ENCODE measurements at regions not wholly inside any gene's neighbourhood (a gene's known extent, or its start where the extent isn't known, plus 50 kb on each side); places are given as distances from the start of the nearest gene placed in this dataset.

DNA sequence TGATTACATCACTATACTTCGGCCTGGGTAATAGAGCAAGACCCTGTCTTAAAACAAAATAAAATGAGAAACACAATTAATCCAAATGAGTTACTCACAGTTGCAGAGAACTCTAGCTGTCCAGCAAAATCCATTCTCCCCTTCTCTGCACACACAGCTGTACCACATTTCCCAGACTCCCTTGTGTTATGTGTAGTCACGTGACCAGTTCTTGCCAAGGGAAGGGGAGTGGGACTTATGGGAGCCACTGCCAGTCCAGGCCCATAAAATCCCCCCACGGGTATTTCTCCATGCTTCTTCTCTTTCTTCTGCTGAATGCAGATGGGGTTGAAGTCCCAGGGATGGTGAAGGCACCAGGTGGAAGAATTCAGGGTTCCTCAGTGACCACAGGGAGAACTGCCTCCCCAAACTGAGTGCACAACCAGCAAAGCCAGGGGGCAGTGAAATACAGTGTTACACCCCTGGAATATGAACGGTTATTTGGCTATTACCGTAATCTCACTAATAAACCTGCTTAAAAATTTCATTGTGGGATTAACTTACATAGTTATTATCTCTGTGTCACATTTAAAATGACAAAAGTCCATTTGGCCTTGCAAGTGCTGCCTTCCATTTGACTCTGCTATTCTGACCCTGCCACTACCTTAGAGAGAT is 85.6 kb upstream of the FMN2 start:
- DNase-seq = no peak

DNA sequence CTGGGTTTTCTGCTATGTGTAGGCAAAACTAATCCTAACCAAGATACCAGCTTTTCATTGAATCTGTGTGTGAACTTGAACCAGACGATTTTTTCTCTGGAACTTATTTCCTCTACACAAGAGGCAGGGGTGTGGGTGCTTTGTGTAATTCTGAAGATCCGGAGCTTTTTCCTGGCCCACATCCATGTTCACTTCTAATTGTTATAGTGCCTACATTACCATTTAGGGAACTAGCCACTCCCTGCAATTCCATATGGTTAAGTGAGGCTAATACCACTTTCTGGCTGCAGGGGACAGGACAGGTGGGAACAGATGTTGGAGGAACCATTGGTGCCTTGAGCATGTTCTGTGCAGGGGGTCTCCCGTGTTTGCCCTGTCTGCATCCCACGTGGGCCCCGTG is 83.4 kb upstream of the FMN2 start:
- DNase-seq = no peak

GRCh38 chr1:240014051-240014450 is 77.6 kb upstream of the FMN2 start:
- DNase-seq = no peak

- no peak for DNase-seq
Observed at GRCh38 chr1:240018617-240019016, 73.1 kb upstream of the FMN2 start.

DNA sequence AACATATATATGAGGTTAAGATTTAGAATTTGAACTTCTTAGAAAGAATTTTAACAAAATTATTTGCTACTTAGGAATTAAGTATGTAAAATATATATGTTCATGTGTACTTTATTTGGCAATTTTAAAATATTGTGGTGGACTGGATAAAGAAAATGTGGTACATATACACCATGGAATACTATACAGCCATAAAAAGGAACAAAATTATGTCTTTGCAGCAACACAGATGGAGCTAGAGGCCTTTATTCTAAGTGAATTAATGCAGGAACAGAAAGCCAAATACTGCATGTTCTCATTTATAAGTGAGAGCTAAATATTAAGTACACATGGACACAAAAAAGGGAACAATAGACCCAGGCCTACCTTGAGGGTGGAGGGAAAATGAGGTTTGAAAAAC is 72.2 kb upstream of the FMN2 start:
- no peak for DNase-seq

- DNase-seq = no peak
Observed at GRCh38 chr1:240020871-240021270, 70.8 kb upstream of the FMN2 start.

GRCh38 chr1:240021709-240022108 is 70.0 kb upstream of the FMN2 start:
- DNase-seq = no peak

GRCh38 chr1:240027059-240027462 is 64.6 kb upstream of the FMN2 start:
- DNase-seq = peak; percentile 63

DNA sequence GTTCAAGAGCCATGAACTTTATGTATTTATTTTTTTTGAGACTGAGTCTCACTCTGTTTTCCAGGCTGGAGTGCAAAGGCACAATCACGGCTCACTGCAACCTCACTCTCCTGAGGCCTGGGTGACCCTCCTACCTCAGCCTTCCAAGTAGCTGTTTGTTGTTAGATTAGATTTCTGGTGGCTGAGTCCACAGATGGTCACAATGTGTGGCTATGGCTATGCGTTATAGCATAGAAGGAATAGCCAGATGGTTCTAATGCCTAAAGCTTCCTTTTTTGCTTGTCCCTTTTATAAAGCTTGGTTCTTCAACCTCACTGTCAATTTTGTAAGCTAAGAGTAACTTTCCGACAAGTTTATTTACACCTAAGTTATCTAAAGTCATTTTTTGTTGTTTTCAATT is 62.3 kb upstream of the FMN2 start:
- DNase-seq = peak; percentile 30

- peak; percentile 74 for DNase-seq
Observed at GRCh38 chr1:240030236-240030635, 61.4 kb upstream of the FMN2 start.

DNA sequence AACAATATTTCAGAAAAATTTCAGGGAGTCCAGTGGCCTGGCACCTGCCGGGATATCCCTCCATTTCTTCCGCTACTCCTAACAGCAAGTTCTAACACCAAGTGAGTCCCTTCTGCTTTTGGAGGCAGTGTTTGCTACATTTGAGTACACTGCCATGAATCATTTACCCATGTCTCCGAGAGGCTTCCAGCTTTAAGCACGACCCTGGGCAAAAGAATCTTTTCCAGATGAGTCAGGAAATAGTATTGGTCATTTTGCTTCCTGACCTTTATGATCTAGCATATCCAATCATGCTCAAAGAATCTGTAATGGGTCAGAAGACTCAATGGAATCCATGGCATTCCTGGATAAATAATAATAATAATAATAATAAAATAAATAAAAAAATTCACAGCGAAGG is 60.7 kb upstream of the FMN2 start:
- peak; percentile 95 for DNase-seq

DNA sequence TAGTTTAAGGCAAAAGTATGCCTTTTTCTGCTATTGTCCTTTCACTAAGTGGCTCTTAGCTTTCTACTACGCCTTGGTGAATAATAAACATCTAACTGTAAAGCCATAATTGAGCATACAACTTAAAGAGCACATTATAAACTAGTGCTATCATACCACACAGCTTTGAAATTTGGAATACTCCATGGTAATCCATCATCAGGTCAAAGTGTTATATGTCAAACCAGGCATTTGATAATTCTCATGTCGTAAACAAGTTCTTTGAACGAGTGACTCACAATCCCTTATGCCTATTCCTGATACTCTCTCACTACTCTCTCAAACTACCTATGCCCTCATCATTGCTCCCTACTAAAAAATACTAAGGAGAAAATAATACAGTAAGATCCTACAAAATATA is 60.3 kb upstream of the FMN2 start:
- DNase-seq = peak; percentile 72

DNA sequence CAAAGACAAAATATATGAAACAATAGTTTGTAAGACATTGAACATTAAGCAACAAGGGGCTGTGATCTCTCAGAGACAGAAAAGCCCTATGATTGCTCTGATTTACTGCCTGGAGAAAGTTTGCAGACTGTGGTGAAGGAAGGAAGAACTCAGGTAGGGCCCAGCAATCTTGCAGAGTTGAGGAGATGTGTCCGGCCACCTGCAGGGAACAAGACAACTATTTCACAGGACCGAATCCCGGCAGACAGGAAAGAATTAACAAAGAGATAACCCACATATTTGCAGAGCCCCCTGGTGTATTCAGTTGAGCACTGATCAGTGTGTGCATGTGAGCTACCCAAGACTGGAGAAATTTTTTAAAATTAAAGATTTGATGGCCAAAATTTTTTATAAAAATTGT is 58.3 kb upstream of the FMN2 start:
- no peak for DNase-seq

GRCh38 chr1:240036526-240036925 is 55.2 kb upstream of the FMN2 start:
- DNase-seq = no peak

Measured in fibroblast of skin of right biceps (primary cell).